SK-N-SH treated with all-trans-retinoic acid at 6 μM for 48 hours (cell line): ENCODE measurements at regions not wholly inside any gene's neighbourhood (a gene's known extent, or its start where the extent isn't known, plus 50 kb on each side); places are given as distances from the start of the nearest gene placed in this dataset.

ENCODE experiments used
- ARNTL ChIP-seq: fragments of 450-650 bp; formaldehyde crosslinking; IDR thresholded peaks from 2 replicates; pipeline ENCODE4 v1.5.0; 2020; ENCODE audit warnings: low read depth, mild to moderate bottlenecking, moderate library complexity, borderline replicate concordance
- ESRRG ChIP-seq: fragments of 250-450 bp; sonication (Bioruptor Pico); IDR thresholded peaks from 2 replicates; pipeline ENCODE4 v1.6.1; 2021; ENCODE audit warnings: mild to moderate bottlenecking
- ISL1 ChIP-seq: fragments of 250-450 bp; sonication (Bioruptor Pico); IDR thresholded peaks from 2 replicates; pipeline ENCODE4 v2.1.2; 2022; ENCODE audit warnings: mild to moderate bottlenecking, moderate library complexity
- OSR1 ChIP-seq: fragments of 250-450 bp; sonication (Bioruptor Pico); IDR thresholded peaks from 2 replicates; pipeline ENCODE4 v1.8.0; 2022; ENCODE audit warnings: moderate library complexity, mild to moderate bottlenecking, inconsistent platforms
- POU6F1 ChIP-seq: fragments of 250-450 bp; sonication (Bioruptor Pico); IDR thresholded peaks from 2 replicates; pipeline ENCODE4 v1.8.0; 2021; ENCODE audit warnings: low read depth, mild to moderate bottlenecking, moderate library complexity, borderline replicate concordance
- PPARA ChIP-seq: fragments of 250-450 bp; sonication (Bioruptor Pico); IDR thresholded peaks from 2 replicates; pipeline ENCODE4 v1.5.0; 2020; ENCODE audit warnings: mild to moderate bottlenecking, borderline replicate concordance
- SNAI2 ChIP-seq: fragments of 250-450 bp; sonication (Bioruptor Pico); IDR thresholded peaks from 2 replicates; pipeline ENCODE4 v1.5.0; 2020; ENCODE audit warnings: mild to moderate bottlenecking, moderate library complexity
- TCF4 ChIP-seq: fragments of 250-450 bp; sonication (Bioruptor Pico); IDR thresholded peaks from 2 replicates; pipeline ENCODE4 v1.8.0; 2021; ENCODE audit warnings: mild to moderate bottlenecking, moderate library complexity, borderline replicate concordance
- TOX ChIP-seq: fragments of 250-450 bp; sonication (Bioruptor Pico); IDR thresholded peaks from 2 replicates; pipeline ENCODE4 v1.8.0; 2021; ENCODE audit warnings: mild to moderate bottlenecking, moderate library complexity, borderline replicate concordance
- ZC3H10 ChIP-seq: fragments of 250-450 bp; sonication (Bioruptor Pico); IDR thresholded peaks from 2 replicates; pipeline ENCODE4 v1.5.1; 2021; ENCODE audit warnings: mild to moderate bottlenecking, moderate library complexity
- ZFP30 ChIP-seq: fragments of 450-650 bp; formaldehyde crosslinking; IDR thresholded peaks from 2 replicates; pipeline ENCODE4 v1.5.0; 2022; ENCODE audit warnings: mild to moderate bottlenecking, moderate library complexity
- ZNF565 ChIP-seq: fragments of 450-650 bp; formaldehyde crosslinking; conservative IDR thresholded peaks from 2 replicates; pipeline ENCODE4 v1.5.0; 2020; ENCODE audit warnings: low read depth, mild to moderate bottlenecking, moderate library complexity
- ZNF70 ChIP-seq: fragments of 450-650 bp; formaldehyde crosslinking; IDR thresholded peaks from 2 replicates; pipeline ENCODE4 v1.5.0; 2020; ENCODE audit warnings: mild to moderate bottlenecking, moderate library complexity
- TF ChIP-seq, protein P1 (sequence below): fragments of 250-450 bp; sonication (Bioruptor Pico); IDR thresholded peaks from 2 replicates; pipeline ENCODE4 v1.8.0; 2020; ENCODE audit warnings: mild to moderate bottlenecking, moderate library complexity, borderline replicate concordance

GRCh38 chr21:28106370-28106890 is 886.2 kb downstream of the LTN1 start:
- no peak for TF ChIP-seq ZNF70 (CRISPR knock-in tag)
- TF ChIP-seq, protein P1, sequence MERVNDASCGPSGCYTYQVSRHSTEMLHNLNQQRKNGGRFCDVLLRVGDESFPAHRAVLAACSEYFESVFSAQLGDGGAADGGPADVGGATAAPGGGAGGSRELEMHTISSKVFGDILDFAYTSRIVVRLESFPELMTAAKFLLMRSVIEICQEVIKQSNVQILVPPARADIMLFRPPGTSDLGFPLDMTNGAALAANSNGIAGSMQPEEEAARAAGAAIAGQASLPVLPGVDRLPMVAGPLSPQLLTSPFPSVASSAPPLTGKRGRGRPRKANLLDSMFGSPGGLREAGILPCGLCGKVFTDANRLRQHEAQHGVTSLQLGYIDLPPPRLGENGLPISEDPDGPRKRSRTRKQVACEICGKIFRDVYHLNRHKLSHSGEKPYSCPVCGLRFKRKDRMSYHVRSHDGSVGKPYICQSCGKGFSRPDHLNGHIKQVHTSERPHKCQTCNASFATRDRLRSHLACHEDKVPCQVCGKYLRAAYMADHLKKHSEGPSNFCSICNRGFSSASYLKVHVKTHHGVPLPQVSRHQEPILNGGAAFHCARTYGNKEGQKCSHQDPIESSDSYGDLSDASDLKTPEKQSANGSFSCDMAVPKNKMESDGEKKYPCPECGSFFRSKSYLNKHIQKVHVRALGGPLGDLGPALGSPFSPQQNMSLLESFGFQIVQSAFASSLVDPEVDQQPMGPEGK (CRISPR knock-in tag), result no peak
- TF ChIP-seq ARNTL, result no peak
- no peak for TF ChIP-seq ISL1
- TF ChIP-seq PPARA (CRISPR knock-in tag), result no peak
- TF ChIP-seq ZFP30 (CRISPR knock-in tag), result no peak
- no peak for TF ChIP-seq POU6F1
- no peak for TF ChIP-seq ESRRG
- TF ChIP-seq OSR1 (CRISPR knock-in tag), result no peak
- TF ChIP-seq ZNF565 (CRISPR knock-in tag), result no peak
- no peak for TF ChIP-seq TOX
- TF ChIP-seq TCF4 (CRISPR knock-in tag), result no peak
- TF ChIP-seq ZC3H10 (CRISPR knock-in tag), result no peak
- no peak for TF ChIP-seq SNAI2 (CRISPR knock-in tag)
